HUDEP-2 (cell line): ENCODE measurements at regions not wholly inside any gene's neighbourhood (a gene's known extent, or its start where the extent isn't known, plus 50 kb on each side); places are given as distances from the start of the nearest gene placed in this dataset.
"Not testable (repeated sequence)": the region's sequence is repeated elsewhere in the genome, so short reads cannot be mapped to it uniquely, and the experiment has no call there.

Experiments
- DNase-seq, 76 experiments: peaks; one replicate each; lab custom pipeline; 2025; ENCODE audit not compliant: unreplicated experiment in 76 of 76; lab: John Stamatoyannopoulos, UW

DNA sequence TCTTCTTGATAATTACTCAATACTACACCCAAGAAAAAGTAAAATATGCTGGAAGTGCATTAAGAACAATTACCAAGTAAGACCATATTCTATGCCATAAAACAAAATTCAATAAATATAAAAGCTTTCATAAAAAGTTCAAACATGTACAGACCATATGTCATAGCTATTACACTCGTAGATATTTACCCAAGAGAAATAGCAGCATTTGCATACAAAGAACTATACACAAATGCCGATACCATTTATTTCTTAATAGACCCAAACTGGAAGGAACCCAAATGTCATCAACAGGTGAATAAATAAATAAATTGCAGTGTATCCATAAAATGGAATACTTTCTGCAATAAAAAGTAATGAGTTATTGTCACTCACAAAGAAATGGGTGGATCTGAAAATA is 78.3 kb upstream of the SLC16A7 start:
- no peak for DNase-seq

DNA sequence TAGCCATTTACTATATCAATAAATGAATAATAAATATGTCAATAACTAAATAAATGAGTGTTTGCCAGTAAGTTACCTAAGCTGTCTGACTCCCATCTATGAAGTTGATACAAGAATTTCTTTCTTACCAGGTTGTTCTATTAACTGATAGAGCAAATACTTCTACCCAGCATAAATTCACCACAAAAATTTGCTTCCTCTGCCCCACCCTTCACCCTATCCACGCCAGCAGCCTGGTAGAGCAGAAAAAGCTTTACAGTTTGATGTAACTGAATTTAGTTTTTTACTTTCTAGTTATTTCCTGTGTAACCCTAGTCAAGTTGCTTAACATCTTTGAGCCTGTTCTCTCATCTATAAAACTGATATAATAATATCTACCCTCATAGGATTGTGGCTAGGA is 94.9 kb upstream of the SLC16A7 start:
- DNase-seq, result no peak

DNA sequence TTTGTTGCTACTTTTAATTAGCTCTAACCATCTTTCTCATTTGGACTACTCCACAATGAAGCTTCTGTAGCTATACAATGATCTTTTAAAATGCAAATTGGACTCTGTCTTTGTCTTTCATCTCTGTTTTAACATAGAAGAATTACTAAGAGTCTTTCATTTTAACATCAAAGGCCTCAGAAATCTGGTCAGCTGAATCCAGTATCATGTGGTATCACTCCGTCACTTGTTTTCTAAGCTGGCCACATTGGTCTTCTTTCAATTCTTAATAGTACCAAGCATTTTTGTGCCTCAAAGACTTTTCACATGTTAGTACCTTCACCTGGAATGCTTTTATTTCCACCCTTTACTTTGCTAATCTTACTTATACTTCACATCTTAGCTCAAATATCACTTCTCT is 95.5 kb upstream of the SLC16A7 start:
- no peak for DNase-seq

DNA sequence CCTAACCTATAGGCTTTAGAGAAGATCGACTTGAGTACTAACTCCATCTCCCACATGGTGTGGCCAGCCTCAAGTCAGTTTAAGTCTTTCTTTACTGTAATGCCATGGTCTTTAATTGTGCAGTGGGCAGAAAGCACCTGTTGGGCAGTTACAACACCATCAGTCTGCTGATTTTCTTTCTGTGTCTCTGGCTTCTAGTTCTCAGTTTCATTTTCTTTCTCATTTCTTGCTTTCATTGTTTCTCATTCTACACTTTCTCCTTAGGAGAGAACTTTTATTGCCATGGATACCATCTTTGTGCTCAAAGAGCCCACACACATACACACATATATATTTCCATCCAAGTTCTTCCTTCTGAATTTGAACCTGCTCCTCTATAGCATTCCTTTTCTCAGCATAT is 96.1 kb upstream of the SLC16A7 start:
- no peak for DNase-seq

DNA sequence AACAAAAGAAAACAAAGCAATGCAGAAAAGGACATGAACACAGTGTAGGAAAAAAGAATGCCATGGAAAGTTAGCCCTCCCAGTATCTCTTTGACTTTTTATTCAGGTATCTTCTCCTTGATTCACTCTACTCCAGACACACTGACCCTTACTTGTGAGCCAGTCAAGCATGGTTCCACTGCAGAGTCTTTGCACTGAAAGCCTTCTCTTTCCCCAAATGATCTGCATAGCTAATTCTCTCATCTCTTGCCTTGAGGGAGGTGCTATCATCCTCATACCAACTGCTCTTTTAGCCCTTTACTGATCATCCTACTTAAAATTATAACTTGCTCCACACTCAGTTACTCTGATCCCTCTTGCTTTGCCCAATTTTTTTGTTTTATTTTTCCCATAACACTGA is 101.2 kb upstream of the SLC16A7 start:
- no peak for DNase-seq

DNA sequence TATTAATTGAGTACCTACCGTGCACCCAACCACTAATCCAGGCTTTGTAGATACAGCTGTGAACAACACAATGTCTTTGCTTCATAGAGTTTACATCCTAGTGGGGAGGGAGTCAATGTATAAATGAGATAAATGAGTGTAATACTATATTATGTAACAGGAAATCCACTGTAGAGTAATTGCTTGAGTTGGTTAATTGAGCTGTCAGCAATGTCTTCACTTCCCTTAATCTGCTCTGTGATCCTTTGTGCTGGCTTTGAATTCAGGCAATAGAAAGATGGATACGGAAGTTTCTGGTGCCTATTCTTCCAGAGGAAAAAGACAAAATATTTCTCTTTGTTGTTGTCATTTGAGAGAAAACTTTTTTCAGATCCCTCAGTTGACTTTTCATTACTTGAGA is 104.0 kb upstream of the SLC16A7 start:
- no peak for DNase-seq

DNA sequence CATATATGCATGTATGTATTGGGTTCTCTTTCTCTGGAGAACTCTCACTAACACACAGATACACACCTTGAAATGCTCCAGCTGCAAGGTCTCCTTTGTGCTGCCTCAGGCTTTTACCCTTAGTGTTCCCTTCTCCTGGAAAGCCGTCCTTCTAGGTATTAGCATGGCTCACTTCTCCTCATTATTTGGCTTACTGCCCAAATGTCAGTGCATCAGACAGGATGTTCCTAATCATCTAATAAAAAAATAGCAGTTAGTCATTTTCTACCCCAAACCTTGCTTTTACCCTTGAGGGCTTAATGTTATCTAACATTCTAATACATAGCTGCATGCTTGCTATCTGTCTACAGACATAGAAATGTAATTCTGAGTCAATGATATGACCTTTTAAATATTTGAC is 109.0 kb upstream of the SLC16A7 start:
- no peak for DNase-seq

DNA sequence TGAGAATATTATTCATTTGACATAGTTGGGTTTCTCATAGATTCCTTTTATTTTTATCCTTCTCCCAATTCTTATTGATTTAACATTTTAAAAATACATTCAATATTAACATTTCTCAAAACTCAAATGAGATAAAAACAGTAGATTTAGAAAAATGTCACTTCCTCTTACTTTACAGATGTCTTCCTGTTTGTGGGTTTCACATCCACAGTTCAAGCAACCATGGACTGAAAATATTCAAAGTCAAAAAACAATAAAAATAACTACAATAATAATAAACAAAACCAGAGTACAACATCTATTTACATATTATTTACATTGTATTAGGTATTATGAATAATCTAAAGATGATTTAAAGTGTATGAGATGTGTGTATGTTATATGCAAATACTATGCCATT is 111.3 kb upstream of the SLC16A7 start:
- DNase-seq, result no peak

DNA sequence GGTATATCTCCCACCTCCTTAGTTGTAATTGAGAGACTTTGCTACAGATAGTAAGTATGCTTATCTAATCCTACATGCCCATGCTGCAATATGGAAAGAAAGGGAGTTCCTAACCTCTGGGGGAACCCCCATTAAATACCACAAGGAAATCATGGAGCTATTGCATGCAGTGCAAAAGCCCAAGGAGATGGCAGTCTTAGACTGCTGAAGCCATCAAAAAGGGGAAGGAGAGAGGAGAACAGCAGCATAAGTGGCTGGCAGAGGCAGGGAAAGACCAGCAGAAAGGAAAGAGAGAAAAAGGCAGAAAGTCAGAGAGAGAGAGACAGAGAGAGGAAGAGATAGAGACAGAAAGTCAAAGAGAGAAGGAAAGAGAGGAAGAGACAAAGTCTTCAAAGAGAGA is 121.6 kb upstream of the SLC16A7 start:
- DNase-seq, result not testable (repeated sequence)

DNA sequence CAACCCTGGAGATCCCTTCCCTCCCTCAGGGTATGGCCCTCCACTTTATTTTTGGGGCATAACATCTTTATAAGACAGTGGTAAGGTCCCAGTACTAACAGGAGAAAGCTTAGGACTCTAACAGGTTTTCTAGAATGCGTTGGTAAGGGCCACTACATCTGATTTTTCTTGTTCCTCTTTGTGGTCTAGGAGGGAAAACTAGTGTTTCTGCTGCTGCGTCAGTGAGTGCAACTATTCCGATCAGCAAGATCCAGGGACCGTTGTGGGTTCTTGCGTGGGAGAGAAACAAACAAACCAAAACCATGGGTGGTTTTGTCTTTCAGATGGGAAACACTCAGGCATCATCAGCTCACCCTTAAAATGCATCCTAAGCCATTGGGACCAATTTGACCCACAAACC is 123.6 kb upstream of the SLC16A7 start:
- DNase-seq, result no peak

DNA sequence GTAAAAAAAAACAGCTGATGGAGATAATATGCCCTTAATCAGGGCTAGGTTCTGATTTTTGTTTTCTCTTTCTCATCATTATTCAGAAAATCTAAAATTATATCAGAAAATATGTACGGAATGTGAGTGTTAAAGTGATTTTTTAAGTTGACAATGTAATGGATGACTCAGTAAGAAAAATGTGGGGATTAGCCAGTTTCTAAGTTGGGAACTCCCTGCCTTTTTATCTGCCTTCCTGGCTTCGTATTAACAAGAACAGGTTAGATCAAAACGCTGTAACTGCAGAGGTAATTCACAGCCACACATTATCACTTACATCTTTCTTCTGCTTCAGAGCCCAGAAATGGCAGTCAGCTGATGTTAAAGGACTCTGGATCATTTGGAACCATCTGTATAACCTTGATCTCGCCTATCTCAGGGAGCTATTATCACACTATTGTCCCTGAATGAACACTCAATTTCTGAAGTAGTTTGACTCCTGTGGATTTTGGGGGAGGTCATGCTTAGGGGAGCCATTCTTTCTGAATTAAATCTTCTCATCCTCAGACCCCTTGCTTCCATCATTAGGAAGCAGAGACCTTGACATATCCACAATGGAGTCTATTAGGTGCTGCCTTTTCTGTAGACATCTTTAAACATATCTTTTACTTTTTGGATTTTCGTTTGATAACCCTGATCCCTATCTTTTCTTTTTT is 135.7 kb upstream of the SLC16A7 start:
- no peak for DNase-seq

DNA sequence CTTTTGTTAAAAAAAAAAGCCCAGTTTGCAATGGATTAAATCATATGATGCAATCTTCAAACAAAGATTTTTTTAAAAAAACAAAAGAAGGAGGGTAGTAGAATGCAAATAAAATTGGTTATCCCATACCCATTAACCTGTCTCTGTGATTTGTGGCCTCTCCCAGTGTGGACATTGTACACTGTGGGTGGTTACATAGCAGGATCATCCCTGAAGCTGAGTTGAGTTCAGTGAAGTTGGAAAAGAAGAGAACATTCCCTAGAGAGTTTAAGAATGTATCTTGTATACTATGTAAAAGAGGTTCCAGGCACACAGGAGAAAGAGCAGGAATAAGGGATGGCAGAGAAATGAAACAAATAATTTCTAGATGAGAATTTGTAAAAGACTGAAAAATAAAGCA is 142.4 kb upstream of the SLC16A7 start:
- no peak for DNase-seq

DNA sequence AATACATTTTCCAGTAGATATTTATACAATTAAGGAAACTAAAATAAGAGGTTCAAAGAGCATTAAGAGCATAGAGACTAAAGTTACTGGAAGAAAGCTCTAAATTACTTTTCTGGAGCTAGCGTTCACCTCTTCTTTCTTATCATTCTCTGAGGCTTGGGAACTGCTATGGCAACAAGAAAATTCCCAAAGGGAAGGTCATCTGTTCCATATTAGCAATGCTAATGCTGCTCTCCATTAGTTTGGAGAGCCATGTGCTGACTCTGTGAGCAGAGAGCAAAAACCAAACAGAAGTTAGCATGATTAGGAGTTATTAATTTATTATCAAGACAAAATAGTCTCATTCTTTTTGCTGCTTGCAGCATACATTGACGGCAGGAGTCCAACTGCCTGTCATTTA is 143.1 kb upstream of the SLC16A7 start:
- no peak for DNase-seq

DNA sequence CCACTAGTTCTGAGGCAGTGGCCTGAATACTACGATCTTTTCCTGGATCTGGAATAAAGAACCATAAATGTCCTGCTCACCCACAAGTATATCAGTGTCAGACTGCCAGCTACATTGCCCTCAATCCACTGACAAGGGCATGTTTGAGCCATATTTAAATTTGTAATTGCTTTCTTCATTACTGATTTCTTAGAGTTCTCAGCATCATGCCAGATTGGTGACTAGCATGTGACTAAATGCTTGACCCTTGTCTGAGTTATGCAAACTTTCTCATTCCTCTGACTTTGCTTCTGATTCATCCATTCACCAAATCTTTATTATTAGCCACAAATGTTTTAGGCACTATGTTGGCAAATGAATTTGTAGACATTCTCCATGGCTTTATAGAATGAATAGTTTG is 143.6 kb upstream of the SLC16A7 start:
- no peak for DNase-seq

DNA sequence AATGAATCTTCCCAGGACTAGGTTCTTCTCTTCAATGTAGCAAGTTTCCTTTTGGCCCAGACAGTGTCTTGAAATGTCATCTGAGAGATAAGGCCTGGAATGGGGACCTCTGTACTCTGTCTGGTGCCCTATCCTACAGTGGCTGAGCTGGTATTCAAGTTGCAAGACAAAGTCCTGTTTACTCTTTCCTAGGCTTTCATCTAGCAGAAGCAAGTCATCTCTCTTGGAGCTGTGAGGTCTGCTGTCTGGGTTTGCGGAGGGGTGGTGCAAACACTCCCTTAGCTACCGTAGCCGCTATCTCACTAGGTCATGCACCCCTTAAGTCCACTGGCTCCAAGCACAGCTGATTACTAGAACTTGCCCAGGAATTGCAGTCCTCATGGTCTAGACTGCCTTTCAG is 149.7 kb upstream of the SLC16A7 start:
- DNase-seq, result no peak

DNA sequence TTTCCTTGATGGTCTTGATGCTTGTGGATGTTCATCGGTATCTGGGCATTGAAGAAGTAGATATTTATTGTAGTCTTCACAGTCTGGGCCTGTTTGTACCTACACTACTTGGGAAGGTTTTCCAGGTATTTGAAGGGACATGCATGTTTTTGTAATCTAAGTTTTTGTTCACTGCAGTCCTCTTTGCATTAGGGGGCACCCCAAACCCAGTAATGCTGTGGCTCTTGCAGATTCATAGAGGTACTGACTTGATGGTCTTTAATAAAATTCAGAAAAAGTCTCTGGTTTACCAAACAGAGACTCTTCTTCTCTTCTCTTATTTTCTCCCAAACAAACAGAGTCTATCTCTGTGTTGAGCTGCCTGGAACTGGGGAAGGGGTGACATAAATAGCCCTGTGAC is 150.9 kb upstream of the SLC16A7 start:
- no peak for DNase-seq

DNA sequence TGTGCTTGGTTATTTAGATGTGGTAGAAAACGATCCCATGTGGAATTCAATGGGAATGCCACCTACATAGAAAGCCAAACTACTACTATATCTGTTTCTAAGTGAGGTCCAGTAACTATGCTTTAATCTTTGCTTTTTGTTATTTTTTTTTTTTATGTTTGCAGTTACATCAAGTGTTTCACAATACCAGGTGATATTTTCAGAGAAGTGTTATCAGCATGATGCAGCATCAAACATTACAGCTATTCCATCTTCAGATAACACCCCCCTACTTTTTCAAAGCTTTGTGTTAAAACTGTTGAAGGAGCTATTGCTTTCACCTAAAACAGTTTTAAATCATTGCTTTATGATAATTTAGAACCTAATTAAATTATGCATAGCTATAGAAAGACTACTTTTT is 163.8 kb upstream of the SLC16A7 start:
- DNase-seq, result no peak

DNA sequence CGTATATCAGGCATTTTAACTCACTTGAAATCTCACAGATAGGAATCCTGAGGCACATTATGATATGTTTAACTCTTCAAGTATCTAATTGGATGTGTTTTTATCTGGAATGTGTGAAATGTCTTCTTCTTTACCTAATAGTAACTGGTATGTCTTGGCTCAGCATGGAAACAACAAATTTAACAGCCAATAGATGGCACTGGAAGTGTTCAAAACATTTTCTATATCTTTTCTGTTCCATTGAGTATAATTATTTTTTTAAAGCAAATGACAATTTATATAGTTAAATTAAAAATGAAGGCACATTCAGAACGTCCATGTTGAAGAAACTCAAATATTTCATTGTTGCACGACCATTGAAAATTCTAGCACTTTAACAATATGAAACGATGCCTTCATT is 164.6 kb upstream of the SLC16A7 start:
- DNase-seq, result no peak

DNA sequence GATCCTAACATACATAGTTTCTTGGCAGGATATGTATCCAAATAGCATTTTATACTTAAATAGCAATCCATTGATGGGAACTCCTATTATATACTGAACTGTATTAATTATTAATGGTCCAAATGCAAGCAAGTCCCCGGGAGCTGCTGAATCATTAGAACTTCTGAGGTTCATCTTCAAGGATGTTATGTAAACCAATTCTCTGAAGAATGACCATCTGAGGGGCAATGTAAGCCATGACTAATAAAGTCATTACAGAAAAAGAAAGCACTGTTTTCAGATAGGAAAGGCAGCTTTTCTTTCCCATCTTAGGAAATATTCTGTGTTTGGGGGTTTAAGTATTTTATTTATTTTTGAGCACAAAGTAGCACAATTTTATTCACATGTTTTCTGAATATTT is 166.1 kb upstream of the SLC16A7 start:
- no peak for DNase-seq

DNA sequence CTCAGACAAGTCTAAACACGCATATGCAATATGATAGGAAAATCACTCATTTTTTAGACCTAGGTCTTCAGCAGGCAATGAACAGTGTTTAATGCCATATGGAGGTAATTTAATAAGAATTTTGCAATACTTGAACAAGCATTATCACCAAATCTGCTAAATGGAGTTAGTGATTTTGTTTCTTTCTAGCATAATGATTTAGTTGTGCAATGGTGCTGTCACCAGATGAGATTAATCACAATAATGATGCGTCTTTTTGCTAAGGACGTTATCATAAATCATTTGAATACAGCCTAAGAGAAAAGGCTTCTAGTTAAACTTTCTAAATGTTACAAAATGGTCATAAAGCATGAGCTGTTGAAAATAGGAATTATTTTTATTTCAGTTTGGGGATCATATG is 170.0 kb upstream of the SLC16A7 start:
- no peak for DNase-seq

DNA sequence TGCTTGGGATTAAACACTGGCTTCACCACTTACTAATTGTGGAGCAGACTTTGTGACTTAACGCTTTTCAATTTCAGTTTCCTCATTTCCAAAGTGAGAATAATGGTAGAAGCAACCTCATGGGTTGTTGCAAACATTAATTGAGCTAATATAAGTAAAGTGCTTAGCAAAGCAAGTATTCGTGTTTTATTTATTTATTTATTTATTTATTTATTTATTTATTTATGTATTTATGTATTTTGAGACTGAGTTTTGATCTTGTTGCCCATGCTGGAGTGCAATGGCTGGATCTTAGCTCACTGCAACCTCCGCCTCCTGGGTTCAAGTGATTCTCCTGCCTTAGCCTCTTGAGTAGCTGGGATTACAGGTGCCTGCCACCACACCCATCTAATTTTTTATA is 171.2 kb upstream of the SLC16A7 start:
- DNase-seq, result not testable (repeated sequence)

DNA sequence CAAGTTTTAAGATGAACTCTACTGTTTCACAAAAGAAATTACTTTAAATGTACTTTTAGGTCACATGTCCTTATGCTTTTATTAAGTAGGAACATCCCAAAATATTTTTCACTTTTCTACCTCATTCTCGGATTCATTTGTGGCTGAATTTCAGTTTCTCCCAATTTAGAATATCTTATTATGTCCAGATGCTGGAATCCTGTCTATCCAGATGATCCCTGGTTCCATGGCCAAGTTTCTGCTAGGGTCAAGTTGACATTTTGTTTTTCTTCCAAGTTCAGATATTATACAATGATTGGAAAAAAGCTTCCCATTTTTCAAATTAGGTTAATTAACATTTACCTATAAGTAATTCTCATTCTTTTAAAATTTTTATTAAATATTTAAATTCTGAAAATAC is 181.8 kb upstream of the SLC16A7 start:
- no peak for DNase-seq

DNA sequence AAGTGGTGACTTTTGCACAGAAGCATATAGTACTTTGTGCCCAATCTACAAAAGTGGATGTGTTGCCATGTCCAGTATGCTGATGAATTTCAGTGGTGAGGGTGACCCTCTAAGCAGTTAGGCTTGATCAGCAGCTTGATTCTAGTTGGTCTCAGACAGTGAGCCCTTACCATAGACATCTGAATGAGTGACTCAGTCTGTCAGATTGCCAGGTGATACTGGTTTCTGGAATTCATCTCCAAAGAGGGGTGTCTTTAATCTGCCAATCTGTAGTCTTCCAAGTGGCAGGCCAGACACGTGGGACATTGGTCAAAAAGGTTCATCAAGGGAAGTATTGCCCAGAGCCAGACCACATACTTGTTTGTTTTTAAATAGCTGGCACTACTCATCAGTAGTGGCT is 187.4 kb upstream of the SLC16A7 start:
- DNase-seq, result peak in 3 of 76 experiments; percentile 1 to 43 (median 13)
